ENCODE measurements at regions not wholly inside any gene's neighbourhood (a gene's known extent, or its start where the extent isn't known, plus 50 kb on each side); places are given as distances from the start of the nearest gene placed in this dataset.

DNA sequence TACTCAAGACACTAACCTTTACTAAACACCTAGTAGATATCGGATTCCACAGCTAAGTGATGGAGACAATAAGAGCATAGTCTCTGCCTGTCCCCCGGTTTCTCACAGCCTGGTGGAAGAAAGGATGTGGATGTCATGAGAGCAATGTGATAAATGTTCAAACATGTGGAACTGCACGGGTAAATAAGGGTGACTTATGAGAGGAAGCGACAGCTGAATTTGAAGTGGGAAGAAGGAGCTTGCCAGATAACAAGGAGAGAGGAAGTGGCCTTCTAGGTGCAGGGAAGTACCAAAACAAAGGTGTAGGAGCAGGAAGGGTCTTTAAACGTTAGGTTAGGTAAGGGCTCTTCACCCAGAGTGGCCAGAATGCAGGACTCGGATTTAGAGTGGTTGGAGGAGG is 178.6 kb upstream of the NRIP1 start:
- no peak for DNase-seq (ENCODE audit: low spot score)
- TF ChIP-seq, protein P1, sequence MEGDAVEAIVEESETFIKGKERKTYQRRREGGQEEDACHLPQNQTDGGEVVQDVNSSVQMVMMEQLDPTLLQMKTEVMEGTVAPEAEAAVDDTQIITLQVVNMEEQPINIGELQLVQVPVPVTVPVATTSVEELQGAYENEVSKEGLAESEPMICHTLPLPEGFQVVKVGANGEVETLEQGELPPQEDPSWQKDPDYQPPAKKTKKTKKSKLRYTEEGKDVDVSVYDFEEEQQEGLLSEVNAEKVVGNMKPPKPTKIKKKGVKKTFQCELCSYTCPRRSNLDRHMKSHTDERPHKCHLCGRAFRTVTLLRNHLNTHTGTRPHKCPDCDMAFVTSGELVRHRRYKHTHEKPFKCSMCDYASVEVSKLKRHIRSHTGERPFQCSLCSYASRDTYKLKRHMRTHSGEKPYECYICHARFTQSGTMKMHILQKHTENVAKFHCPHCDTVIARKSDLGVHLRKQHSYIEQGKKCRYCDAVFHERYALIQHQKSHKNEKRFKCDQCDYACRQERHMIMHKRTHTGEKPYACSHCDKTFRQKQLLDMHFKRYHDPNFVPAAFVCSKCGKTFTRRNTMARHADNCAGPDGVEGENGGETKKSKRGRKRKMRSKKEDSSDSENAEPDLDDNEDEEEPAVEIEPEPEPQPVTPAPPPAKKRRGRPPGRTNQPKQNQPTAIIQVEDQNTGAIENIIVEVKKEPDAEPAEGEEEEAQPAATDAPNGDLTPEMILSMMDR (IDR thresholded peaks at IDR 0.05), result no peak
- H3K27ac ChIP-seq, result no peak overlapping the region

GRCh38 chr21:15247613-15248012 is 182.8 kb upstream of the NRIP1 start:
- no peak overlapping the region for H3K4me3 ChIP-seq
- no peak for DNase-seq (ENCODE audit: low spot score)
- TF ChIP-seq, protein P1 (IDR thresholded peaks at IDR 0.05), result no peak
- H3K27ac ChIP-seq, result no peak overlapping the region

More for the DNA sequence above, 178.6 kb upstream of the NRIP1 start:
- H3K4me3 ChIP-seq, result no peak overlapping the region

DNA sequence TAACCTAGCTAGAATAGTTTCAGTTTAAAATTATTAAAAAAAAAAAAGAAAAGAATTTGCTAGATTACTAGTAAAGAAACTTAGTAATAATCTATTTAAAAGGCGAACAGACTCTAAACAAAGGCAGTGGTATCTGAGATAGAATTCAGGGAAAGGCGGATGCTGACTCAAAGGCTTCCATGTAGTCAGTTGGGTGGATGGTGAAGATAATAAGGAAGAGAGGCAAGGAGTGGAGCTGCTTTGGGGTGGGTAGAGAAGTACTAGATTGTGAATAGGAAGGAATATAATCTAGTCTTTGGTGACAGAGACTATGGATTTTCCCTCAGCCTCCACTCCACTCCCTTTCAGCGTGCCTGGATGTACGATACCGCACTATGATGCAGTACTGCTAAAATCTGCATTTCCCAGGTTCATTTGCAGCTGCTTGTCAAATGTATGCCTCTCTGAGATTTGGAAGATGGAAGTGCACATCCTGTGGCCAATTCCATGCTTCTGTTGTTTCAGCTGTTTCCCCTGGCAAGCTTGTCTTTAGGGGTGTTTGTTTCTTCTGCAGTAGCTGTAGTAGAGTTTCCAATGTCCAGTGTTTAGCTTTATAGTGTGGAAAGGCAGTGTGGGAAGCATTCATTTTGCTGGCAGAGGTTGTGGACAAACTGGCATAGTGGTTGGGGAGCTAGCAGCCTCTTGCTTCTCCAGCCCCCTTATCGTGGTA is 184.6 kb upstream of the NRIP1 start:
- TF ChIP-seq, protein P1 (IDR thresholded peaks at IDR 0.05), result no peak
- Histone ChIP-seq H3K27ac (no peak overlapping the region), H3K4me3 (no peak overlapping the region)
- DNase-seq (ENCODE audit: low spot score), result no peak

DNA sequence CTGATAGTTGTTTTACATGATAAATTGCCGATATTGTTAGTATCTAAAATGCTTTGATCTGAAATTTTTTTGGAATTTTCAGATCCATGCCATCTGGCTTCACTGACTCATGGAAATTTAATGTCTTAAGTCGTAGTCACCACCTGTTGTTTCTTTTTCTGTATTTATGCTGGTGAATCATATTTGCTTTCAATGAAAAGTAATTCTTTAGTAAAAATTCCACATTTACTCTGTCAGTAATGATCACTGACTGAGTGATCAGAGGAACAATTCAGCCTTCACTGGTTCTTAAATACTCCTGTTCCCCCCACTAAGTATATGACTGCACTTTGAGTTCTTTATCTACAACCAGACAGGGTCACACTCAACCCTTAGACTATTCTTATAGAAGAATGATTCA is 185.6 kb upstream of the NRIP1 start:
- TF ChIP-seq, protein P1 (IDR thresholded peaks at IDR 0.05), result no peak
- no peak for DNase-seq (ENCODE audit: low spot score)
- Histone ChIP-seq H3K27ac (no peak overlapping the region), H3K4me3 (no peak overlapping the region)

- TF ChIP-seq, protein P1 (IDR thresholded peaks at IDR 0.05), result no peak
- no peak for DNase-seq (ENCODE audit: low spot score)
- H3K4me3 ChIP-seq, result no peak overlapping the region
These were observed 187.6 kb upstream of the NRIP1 start for GRCh38 chr21:15252431-15252830.

DNA sequence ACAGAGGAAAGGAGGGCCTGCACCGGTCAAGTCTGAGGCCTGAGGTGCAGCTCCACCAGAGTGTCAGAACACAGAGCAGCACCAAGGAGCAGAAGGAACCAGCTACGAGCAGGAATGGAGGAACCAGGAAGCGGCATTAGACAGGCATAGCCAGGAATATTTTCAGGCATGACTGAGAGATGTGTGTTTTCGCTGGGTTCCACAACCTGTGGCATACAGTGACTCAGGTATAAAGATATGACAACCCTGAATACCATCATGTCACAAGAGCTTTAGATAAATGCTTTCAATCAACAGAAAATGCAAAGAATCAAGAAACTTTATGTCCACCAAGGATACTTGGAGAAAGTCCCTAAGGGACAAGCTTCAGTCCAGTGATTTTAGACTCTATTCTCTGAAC is 189.3 kb upstream of the NRIP1 start:
- DNase-seq (ENCODE audit: low spot score), result no peak

More at GRCh38 chr21:15252431-15252830, 187.6 kb upstream of the NRIP1 start:
- H3K27ac ChIP-seq, result no peak overlapping the region

GRCh38 chr21:15255261-15255660 is 190.5 kb upstream of the NRIP1 start:
- H3K27ac ChIP-seq, result no peak overlapping the region
- H3K4me3 ChIP-seq, result no peak overlapping the region
- no peak for DNase-seq (ENCODE audit: low spot score)
- TF ChIP-seq, protein P1 (IDR thresholded peaks at IDR 0.05), result no peak

More for the DNA sequence above, 189.3 kb upstream of the NRIP1 start:
- no peak overlapping the region for H3K27ac ChIP-seq
- no peak overlapping the region for H3K4me3 ChIP-seq
- TF ChIP-seq, protein P1 (IDR thresholded peaks at IDR 0.05), result no peak

All from coronary artery (tissue), 2 donors.